ENCODE measurements at regions not wholly inside any gene's neighbourhood (a gene's known extent, or its start where the extent isn't known, plus 50 kb on each side); places are given as distances from the start of the nearest gene placed in this dataset.

DNA sequence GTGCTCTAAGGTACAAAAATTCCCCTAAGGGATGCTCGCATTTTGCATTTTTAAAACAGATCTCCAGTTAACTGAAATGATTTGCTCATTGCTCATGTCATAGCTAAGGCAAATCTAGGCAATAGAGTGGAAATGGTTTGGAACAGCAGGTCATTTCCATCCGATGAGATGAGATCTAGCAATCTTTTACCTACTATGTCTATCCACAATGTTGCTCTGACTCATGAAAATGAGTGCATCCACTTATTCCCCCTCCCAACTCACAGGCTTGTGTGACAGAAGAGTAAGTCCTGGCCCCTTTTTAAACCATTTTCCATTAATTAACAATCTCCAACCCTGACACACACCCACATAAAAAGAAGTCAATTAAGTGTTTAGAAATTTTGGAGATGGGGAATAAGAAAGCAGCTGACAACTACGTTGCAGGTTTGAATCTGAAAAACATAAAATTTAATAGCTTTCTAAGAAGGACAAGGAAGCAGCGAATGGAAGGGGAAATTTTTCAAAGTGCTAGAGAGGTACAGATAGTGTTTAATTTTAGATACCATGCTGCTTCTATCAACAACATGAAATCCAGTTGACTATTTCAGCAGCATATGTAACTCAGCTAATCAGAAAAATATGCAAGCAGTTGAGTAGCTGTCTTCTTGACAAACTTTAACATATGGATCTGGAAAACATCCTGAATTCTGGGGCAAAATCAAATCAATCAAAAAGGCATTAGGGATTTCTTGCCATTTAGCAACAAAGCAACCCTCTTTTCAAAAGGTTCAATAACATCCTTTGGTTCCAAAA lies 112.0 kb downstream of the TMCO5A start:
- DNase-seq, result no peak

- no peak for DNase-seq
These were observed 113.6 kb downstream of the TMCO5A start for GRCh38 chr15:38048001-38048455.

- DNase-seq, result peak; percentile 70 to 72
These were observed 115.5 kb downstream of the TMCO5A start for GRCh38 chr15:38049891-38050290.

- peak; percentile 94 to 97 for DNase-seq
These were observed 116.3 kb downstream of the TMCO5A start for GRCh38 chr15:38050529-38051448.

DNA sequence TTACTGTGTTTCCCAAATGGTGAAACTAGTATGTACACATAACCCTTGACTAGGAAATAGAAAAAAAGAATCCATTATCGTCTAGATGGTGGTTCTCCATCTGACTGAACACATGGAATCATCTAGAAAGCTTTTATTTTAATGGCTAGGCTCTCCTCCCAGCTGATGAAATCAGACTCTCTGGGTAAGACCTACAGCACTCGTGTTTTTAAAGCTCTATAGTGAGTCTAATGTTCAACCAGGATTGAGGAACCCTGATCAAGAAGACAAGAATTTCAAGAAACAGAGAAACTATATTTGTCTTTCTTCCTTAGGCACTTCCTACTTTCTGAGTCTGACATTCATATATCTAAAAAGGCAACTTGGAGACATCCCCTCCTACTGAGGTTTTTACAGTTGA lies 118.8 kb downstream of the TMCO5A start:
- DNase-seq, result peak; percentile 59 to 60

- DNase-seq, result peak; percentile 56 to 66
These were observed 119.3 kb downstream of the TMCO5A start for GRCh38 chr15:38053776-38054175.

DNA sequence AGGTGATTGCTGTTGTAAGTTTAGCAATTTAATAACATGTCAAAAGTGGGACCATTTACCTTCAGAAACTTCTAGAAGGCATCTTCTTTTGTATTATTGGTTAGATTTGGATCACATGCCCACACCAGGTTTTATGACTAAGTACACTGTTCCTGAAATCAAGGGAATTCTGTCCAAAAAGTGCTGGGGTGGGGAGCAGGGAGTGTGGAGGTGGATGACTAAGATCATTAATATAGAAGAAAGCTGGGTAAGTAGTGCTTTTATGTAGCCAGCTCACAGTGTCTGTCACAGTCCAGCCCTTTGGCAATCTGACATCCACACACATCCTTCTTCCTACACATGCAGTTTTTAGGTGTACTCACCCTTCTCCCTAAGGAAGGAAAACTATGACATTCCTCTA lies 120.0 kb downstream of the TMCO5A start:
- DNase-seq, result peak; percentile 80 to 95

GRCh38 chr15:38058596-38059075 lies 124.2 kb downstream of the TMCO5A start:
- peak; percentile 75 to 85 for DNase-seq

- DNase-seq, result peak; percentile 51 to 55
These were observed 125.2 kb downstream of the TMCO5A start for GRCh38 chr15:38059665-38060064.

- no peak for DNase-seq
These were observed 127.6 kb downstream of the TMCO5A start for GRCh38 chr15:38061856-38062649.

- no peak for DNase-seq
These were observed 128.3 kb downstream of the TMCO5A start for GRCh38 chr15:38062696-38063095.

- DNase-seq, result peak; percentile 70 to 79
These were observed 131.4 kb downstream of the TMCO5A start for GRCh38 chr15:38065721-38066345.

- no peak for DNase-seq
These were observed 132.2 kb downstream of the TMCO5A start for GRCh38 chr15:38066612-38067011.

GRCh38 chr15:38068626-38069391 lies 134.4 kb downstream of the TMCO5A start:
- peak; percentile 92 to 99 for DNase-seq

DNA sequence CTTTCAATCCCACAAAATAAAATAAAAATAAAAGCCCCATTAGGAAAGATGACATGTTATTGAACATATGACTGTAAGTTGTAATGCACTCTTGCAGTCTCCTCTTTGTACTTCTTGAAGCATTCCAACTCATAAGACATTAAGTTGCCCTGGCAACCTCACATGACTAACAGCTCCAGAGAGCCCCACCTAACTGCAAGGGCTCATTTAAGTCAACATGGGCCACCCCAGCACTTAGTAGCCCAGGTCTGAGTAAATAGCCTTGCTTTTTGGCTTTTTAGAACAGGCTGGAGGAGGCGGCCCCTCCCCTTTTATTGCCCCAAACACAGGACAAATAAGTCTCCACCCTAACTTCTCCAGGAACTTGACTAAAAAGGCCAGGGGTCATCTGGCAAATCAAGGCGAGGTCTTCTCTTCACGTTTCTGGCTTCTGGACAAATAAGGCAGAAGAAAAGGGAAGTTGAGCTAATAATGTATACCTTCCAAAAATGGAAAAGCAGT lies 135.1 kb downstream of the TMCO5A start:
- DNase-seq, result peak; percentile 76 to 85

DNA sequence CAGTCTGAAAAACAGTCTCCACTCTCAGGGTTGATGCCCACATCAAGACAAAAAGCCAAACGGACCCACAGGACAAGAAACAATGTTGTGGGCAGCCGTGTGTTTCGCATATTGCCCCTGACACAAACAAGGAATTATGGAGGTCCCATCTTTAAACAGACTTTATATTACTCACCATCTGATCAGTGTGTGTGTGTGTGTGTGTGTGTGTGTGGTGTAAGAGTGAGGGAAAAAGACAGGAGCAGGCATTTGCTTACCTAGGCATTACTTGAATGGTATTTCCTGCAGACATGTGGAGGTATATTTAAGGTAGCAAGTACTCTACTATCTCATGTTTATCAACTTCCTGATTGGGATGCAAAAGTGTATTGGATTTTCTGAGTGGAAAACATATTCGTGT lies 136.3 kb downstream of the TMCO5A start:
- no peak for DNase-seq

GRCh38 chr15:38071211-38071972 lies 137.0 kb downstream of the TMCO5A start:
- no peak for DNase-seq

GRCh38 chr15:38072007-38072347 lies 137.5 kb downstream of the TMCO5A start:
- no peak for DNase-seq

GRCh38 chr15:38072348-38073177 lies 138.1 kb downstream of the TMCO5A start:
- DNase-seq, result peak; percentile 68 to 78

Measured in inflammatory macrophage treated with lipopolysaccharide for 1 hour (primary cell).